ENCODE measurements at regions not wholly inside any gene's neighbourhood (a gene's known extent, or its start where the extent isn't known, plus 50 kb on each side); places are given as distances from the start of the nearest gene placed in this dataset.
A peak's percentile ranks its signal among the peaks of the same experiment; 100 is the strongest.

DNA sequence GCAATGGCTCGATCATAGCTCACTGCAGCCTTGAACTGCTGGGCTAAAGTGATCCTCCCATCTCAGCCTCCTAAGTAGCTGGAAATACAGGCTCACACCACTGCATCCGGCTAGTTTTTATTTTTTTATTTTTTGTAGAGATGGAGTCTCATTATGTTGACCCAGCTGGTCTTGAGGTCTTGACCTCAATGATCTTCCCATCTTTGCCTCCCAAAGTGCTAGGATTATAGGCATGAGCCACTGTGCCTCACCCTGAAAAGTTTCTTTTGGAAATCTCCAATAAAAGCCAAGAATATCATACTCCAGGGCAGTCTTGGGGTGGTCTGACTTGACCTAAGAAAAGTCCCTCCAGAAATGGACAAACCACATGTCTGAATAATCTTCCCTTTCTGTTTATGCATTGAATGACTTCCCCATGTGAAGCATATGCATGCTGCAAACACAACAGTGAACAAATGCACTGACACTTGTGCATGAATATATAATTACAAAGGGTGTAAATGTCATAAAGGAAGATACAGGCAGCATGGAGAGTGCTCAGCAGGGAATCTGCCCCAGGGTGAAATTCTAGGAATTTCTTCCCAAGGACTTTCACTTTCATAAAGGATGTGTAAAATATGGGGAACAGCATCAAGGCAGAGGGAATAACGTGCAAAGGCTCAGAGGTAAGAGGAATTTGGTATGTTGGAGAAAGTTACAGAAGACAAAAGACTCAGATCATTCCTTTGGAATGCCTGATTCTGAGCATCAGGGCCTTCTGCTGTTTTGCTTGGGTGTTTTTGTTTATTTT lies 142.4 kb upstream of the LYZL1 start:
- Histone ChIP-seq H3K9me3 (no peaks in the 10 kb centered on the region), H3K4me1 (peaks cover 0 to 14% (median 3%) of the 10 kb centered on the region in 12 donors), H3K36me3 (no peaks in the 10 kb centered on the region), H3K4me3 (no peak overlapping the region), H3K27ac (no peak overlapping the region), H3K27me3 (no peaks in the 10 kb centered on the region)
- intact Hi-C loops (cut with DNase I), result loop anchor here in 1 of 10 donors (10.0 kb wide), 1 partner anchor 158 kb away; no protein-coding TSS in a partner anchor
- no peak for TF ChIP-seq CTCF (IDR thresholded peaks at IDR 0.05)
- no peak for TF ChIP-seq POLR2A (IDR thresholded peaks at IDR 0.05)
- 81 to 88% (median 83%) methylated on average over 3 of the region's 3 CpGs for WGBS, 4 donors
- ATAC-seq (no peak), DNase-seq (no peak)

- intact Hi-C loops (cut with DNase I), result no loop called here
- peak; percentile 87 to 94 (median 91) for ATAC-seq
- 29 to 38% (median 36%) methylated on average over 5 of the region's 5 CpGs for WGBS, 4 donors
- peak in 4 of 5 donors; percentile 27 to 65 (median 45) for DNase-seq
- Histone ChIP-seq H3K4me1 (peaks cover 0 to 14% (median 0%) of the 10 kb centered on the region in 12 donors), H3K9me3 (no peaks in the 10 kb centered on the region), H3K36me3 (no peaks in the 10 kb centered on the region), H3K4me3 (no peak overlapping the region), H3K27me3 (no peaks in the 10 kb centered on the region), H3K27ac (peak overlapping the region in 3 of 12 donors; percentile 26 to 52 (median 50))
- TF ChIP-seq CTCF (IDR thresholded peaks at IDR 0.05) (no peak), POLR2A (IDR thresholded peaks at IDR 0.05) (no peak)
These were observed 138.9 kb upstream of the LYZL1 start for GRCh38 chr10:29150010-29150409.

DNA sequence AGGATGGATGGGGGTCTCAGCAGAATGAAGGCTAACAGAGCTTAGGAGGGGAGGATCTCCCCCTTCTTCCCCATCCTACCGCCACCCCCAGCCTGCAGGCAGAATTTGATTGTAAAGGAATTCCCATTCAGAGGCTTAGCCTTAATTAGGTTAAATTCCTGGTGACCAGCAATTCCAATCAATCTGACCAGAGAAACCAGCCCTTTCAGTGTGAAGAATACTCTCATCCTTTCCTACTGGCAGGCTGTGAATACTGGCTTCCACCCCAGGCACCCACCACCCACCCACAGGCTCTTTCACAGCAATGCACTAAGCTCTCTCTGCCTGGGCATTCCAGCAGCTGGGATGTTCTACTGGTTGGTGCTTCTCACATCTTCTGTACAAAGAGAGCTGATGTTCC lies 137.9 kb upstream of the LYZL1 start:
- Histone ChIP-seq H3K4me3 (no peak overlapping the region), H3K27ac (no peak overlapping the region), H3K36me3 (no peaks in the 10 kb centered on the region), H3K4me1 (peaks cover 0 to 14% (median 0%) of the 10 kb centered on the region in 12 donors), H3K9me3 (no peaks in the 10 kb centered on the region), H3K27me3 (no peaks in the 10 kb centered on the region)
- intact Hi-C loops (cut with DNase I), result no loop called here
- WGBS, 4 donors, result 75 to 97% (median 91%) methylated on average over 1 of the region's 1 CpG
- ATAC-seq (no peak), DNase-seq (no peak)
- TF ChIP-seq POLR2A (IDR thresholded peaks at IDR 0.05) (no peak), CTCF (IDR thresholded peaks at IDR 0.05) (no peak)

- ATAC-seq, result no peak
- Histone ChIP-seq H3K36me3 (no peaks in the 10 kb centered on the region), H3K27me3 (no peaks in the 10 kb centered on the region), H3K4me1 (no peaks in the 10 kb centered on the region), H3K27ac (no peak overlapping the region), H3K4me3 (no peak overlapping the region), H3K9me3 (no peaks in the 10 kb centered on the region)
- intact Hi-C loops (cut with DNase I), result no loop called here
- 73 to 88% (median 84%) methylated on average over 2 of the region's 2 CpGs for WGBS, 4 donors
- DNase-seq, result no peak
- TF ChIP-seq POLR2A (IDR thresholded peaks at IDR 0.05) (no peak), CTCF (IDR thresholded peaks at IDR 0.05) (no peak)
These were observed 131.5 kb upstream of the LYZL1 start for GRCh38 chr10:29157321-29157720.

Data from heart left ventricle (tissue), 16 donors.